GM19023 (cell line): ENCODE measurements at regions not wholly inside any gene's neighbourhood (a gene's known extent, or its start where the extent isn't known, plus 50 kb on each side); places are given as distances from the start of the nearest gene placed in this dataset.

Source experiments
- ATAC-seq: cut with Tn5 transposase; IDR thresholded peaks from one replicate; pipeline ENCODE4 v1.9.1; 2021; ENCODE audit warnings: mild to moderate bottlenecking, moderate library complexity; ENCODE audit not compliant: unreplicated experiment

DNA sequence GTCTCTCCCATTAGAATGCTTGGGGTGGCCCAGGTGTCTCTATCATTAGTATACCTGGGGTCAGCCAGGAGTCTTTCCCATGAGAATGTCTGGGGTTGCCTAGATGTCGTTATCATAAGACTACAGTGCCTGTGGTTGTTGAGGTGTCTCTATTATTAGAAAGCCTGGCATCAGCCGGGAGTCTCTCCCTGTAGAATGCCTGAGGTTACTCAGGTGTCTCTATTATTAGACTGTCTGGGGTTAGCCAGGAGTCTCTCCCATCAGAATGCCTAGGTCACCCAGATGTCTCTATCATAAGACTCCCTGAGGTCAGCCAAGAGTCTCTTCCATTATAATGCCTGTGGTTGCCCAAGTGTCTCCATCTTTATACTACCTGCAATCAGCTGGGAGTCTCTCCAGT lies 1541.1 kb downstream of the UQCRFS1 start:
- no peak for ATAC-seq

DNA sequence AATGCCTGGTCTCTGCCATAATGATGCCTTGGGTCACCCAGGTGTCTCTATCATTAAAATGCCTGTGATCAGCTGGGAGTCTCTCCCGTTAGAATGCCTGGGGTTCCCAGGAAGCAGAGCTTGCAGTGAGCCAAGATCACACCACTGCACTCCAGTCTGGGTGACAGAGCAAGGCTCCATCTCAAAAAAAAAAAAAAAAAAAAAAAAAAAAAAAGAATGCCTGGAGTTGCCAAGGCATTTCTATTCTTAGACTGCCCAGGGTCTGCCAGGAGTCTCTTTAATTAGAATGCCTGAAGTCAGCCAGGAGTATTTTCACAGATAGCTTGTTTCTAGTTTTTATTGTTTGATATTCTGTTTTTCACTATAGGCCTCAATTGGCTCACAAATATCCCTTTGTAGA lies 1552.5 kb downstream of the UQCRFS1 start:
- no peak for ATAC-seq

DNA sequence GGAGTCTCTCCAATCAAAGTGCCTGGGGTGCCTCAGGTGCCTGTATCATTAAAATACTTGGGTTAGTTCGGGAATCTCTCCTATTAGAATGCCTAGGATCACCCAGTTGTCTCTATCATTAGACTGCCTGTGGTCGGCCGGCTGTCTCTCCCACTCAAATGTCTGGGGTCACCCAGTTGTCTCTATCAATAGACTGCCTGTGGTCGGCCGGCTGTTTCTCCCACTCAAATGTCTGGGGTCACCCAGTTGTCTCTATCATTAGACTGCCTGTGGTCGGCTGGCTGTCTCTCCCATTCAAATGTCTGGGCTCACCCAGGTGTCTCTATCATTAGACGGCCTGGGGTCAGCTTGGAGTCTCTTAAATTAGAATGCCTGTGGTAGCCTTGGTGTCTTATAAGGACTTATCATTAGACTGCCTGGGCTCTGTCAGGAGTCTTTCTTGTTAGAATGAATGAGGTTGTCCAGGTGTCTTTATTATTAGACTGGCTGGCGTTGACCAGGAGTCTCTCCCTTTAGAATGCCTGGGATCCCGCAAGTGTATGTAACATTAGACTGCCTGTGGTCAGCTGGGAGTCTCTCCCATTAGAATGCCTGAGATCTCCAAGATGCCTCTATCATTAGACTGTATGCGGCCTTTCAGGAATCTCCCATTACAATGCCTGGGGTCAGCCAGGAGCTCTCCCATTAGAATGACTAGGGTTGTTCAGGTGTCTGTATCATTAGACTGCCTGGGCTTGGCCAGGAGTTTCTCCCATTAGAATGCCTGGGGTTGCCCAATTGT lies 1555.5 kb downstream of the UQCRFS1 start:
- ATAC-seq: no peak

DNA sequence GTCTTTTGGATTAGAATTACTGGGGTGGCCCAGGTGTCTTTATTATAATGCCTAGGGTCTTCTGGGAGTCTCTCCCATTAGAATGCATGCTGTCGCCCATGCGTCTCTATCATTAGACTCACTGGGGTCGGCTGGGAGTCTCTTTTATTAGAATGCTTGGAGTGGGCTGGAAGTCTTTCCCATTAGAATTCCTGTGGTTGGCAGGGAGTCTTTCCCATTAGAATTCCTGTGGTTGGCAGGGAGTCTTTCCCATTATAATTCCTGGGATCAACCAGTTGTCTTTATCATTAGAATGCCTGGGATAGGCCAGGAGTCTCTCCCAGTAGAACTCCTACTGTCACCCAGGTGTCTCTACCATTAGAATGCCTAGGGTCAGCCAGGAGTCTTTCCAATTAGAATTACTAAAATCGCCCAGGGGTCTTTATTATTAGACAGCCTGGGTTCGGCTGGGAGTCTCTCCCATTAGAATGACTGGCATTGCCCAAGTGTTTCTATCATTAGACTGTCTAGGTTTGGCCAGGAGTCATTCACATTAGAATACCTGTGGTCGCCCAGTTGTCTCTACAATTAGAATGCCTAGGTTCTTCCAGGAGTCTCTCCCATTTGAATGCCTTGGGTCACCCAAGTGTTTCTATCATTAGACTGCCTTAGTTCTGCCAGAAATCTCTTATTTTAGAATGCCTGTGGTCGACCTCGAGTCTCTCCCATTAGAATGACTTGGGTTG lies 1558.5 kb downstream of the UQCRFS1 start:
- ATAC-seq: no peak

DNA sequence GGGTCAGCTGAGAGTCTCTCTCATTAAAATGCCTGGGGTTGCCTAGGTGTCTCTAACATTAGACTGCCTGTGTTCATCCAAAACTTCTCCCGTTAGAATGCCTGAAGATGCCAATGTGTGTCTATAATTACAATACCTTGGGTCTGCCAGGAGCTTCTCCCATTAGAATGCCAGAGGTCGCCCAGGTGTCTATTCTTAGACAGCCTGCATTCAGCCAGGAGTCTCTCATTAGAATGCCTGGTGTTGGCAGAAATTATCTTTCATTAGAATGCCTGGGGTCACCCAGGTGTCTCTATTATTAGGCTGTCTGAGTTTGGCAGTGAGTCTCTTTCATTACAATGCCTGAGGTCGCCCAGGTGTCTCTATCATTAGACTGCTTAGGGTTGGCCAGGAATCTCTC lies 1560.2 kb downstream of the UQCRFS1 start:
- no peak for ATAC-seq

DNA sequence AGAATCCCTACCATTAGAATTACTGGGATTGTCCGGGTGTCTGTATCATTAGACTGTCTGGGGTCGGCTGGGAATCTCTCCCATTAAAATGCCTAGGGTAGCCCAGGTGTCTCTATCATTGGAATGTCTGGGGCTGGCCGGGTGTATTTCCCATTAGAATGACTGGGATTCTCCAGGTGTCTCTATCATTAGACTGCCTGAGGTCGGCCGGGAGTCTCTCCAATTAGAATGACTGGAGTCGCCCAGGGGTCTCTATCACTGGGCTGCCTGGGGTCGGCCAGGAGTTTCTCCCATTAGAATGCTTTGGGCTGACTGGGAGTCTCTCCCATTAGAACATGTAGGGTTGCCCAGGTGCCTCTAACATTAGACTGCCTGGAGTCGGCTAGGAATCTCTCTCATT lies 1560.7 kb downstream of the UQCRFS1 start:
- no peak for ATAC-seq

DNA sequence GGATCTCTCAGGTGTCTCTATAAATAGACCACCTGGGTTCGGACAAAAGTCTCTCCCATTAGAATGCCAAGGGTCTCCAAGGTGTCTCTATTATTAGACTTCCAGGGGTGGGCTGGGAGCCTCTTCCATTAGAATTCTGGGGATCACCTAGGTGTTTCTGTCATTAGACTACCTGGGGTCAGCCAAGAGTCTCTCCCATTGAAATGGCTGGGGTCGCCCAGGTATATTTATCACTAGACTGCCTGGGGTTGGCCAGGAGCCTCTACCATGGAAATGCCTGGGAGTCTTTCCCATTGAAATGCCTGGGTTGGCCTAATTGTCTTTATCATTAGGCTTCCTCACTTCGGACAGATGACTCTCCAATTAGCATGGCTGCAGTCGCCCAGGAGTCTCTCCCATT lies 1565.5 kb downstream of the UQCRFS1 start:
- ATAC-seq: no peak

DNA sequence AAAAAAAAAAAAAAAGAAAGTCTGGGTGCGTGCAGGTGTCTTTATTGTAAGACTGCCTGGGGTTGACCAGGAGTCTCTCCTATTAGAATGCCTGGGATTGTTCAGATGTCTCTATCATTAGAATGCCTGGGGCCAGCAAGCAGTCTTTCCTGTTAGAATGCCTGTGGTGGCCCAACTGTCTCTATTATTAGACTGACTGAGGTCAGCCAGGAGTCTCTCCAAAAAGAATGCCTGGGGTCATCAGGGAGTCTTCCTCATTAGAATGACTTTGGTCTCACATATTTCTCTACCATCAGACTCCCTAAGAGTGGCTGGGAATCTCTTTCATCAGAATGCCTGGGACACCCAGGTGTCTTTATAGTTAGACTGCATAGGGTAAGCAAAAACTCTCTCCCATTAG lies 1577.5 kb downstream of the UQCRFS1 start:
- ATAC-seq: no peak

DNA sequence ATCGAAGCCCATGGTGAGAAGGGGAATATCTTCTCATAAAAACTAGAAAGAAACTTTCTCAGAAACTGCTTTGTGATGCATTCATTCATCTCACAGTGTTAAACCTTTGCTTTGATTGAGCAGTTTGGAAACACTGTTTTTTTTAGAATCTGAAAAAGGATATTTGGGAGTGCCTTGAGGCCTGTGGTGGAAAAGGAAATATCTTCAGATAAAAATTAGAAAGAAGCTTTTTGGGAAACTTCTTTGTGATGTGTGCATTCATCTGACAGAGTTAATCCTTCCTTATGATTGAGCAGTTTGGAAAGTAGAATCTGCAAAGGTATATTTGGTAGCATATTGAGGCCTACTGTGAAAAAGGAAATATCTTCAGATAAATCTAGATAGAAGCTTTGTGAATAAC lies 1594.9 kb downstream of the UQCRFS1 start:
- no peak for ATAC-seq

DNA sequence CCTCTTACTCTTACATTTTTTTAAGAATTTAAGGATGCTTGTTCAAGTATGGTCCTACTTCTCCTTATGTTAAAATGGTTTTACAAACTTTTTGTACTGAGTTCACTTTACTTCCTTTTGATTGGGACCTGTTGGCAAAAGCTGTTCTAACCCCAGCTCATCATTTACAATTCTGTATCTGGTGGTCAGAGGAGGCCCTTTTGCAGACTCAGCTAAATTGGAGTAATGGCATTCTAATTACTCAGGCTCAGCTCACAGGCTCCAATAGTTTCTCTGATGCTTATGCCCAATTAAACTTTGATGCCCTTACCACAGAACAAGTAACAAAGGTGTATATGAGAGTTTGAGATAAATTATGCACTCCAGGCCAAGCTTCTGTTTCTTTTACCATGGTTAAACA lies 1632.0 kb downstream of the UQCRFS1 start:
- ATAC-seq: no peak
